SK-N-SH (cell line): ENCODE measurements at regions not wholly inside any gene's neighbourhood (a gene's known extent, or its start where the extent isn't known, plus 50 kb on each side); places are given as distances from the start of the nearest gene placed in this dataset.

ENCODE experiments used
- CTCF ChIA-PET: fragments of 300-600, 350-600 bp; formaldehyde crosslinking; extraction: SDS; loops from one replicate; lab custom pipeline; 2021; lab: Yijun Ruan, JAX
- POLR2A ChIA-PET: fragments of 350-600 bp; sonication (Branson Sonifier 250); formaldehyde crosslinking; extraction: SDS; loops from one replicate; lab custom pipeline; 2020; ENCODE audit warnings: antibody characterized with exemption, inconsistent platforms; lab: Yijun Ruan, JAX
- DNase-seq: peaks from one replicate; pipeline ENCODE4 v3.0.0; 2012
- H2AFZ ChIP-seq: fragments of 200-600 bp; sonication (generic); 2 replicates; pipeline ENCODE4 v1.8.1; 2016; ENCODE audit warnings: antibody characterized with exemption, mild to moderate bottlenecking, low read depth
- H3F3A ChIP-seq: fragments of 200-600 bp; sonication (generic); replicated peaks from 2 replicates; pipeline ENCODE3; 2016; ENCODE audit warnings: antibody characterized with exemption, mild to moderate bottlenecking; ENCODE audit not compliant: insufficient read depth
- H3K27ac ChIP-seq, 2 experiments: fragments of 200-500 bp in 1 of 2; fragments of 200-600 bp in 1 of 2; sonication (Bioruptor generic) in 1 of 2; sonication (generic), shearing (Covaris generic) in 1 of 2; 2 replicates each; pipeline versions ENCODE4 v1.5.1 to v1.6.1; 2014 to 2016; ENCODE audit warnings: low read depth in 2 of 2, inconsistent platforms in 1 of 2, low read length in 1 of 2, mild to moderate bottlenecking in 1 of 2, mixed read lengths in 1 of 2
- H3K27me3 ChIP-seq: fragments of 200-600 bp; sonication (generic), shearing (Covaris generic); 2 replicates; pipeline ENCODE4 v1.6.1; 2016; ENCODE audit warnings: mixed run types; ENCODE audit not compliant: insufficient read depth
- H3K36me3 ChIP-seq, 2 experiments: fragments of 200-500 bp in 1 of 2; fragments of 200-600 bp in 1 of 2; sonication (Bioruptor generic) in 1 of 2; sonication (generic) in 1 of 2; replicated peaks in 1 of 2; 2 replicates each; pipeline versions ENCODE3 to v1.5.1; 2014 to 2016; ENCODE audit warnings: low read length in 1 of 2, mild to moderate bottlenecking in 1 of 2; ENCODE audit not compliant: insufficient read depth in 2 of 2, control insufficient read depth in 1 of 2
- H3K4me1 ChIP-seq, 2 experiments: fragments of 200-500 bp in 1 of 2; fragments of 200-600 bp in 1 of 2; sonication (Bioruptor generic) in 1 of 2; sonication (generic), shearing (Covaris generic) in 1 of 2; 2 replicates each; pipeline versions ENCODE4 v1.5.1 to v1.6.1; 2014 to 2016; ENCODE audit warnings: low read depth in 1 of 2, low read length in 1 of 2, mixed run types in 1 of 2; ENCODE audit not compliant: insufficient read depth in 2 of 2, control insufficient read depth in 1 of 2
- H3K4me2 ChIP-seq: fragments of 200-600 bp; sonication (generic), shearing (Covaris generic); 2 replicates; pipeline ENCODE4 v1.6.1; 2017; ENCODE audit warnings: mixed run types
- H3K4me3 ChIP-seq, 2 experiments: fragments of 200-500 bp in 1 of 2; fragments of 200-600 bp in 1 of 2; sonication (Bioruptor generic) in 1 of 2; sonication (generic), shearing (Covaris generic) in 1 of 2; 2 replicates each; pipeline versions ENCODE4 v1.5.1 to v1.8.1; 2014 to 2016; ENCODE audit warnings: low read depth in 2 of 2, inconsistent platforms in 1 of 2, low read length in 1 of 2, mild to moderate bottlenecking in 1 of 2, mixed read lengths in 1 of 2, moderate library complexity in 1 of 2
- H3K79me2 ChIP-seq: fragments of 200-600 bp; sonication (generic); 2 replicates; pipeline ENCODE4 v1.8.1; 2017; ENCODE audit warnings: mild to moderate bottlenecking; ENCODE audit not compliant: insufficient read depth
- H3K9ac ChIP-seq: fragments of 200-600 bp; sonication (generic); 2 replicates; pipeline ENCODE4 v1.6.1; 2017; ENCODE audit warnings: mixed run types
- H3K9me2 ChIP-seq: fragments of 200-600 bp; sonication (generic); 2 replicates; pipeline ENCODE4 v1.6.1; 2017; ENCODE audit warnings: mixed run types
- H3K9me3 ChIP-seq: fragments of 200-600 bp; sonication (generic); 2 replicates; pipeline ENCODE4 v1.6.1; 2017; ENCODE audit warnings: mixed run types, mild to moderate bottlenecking, moderate library complexity
- H4K20me1 ChIP-seq: fragments of 200-600 bp; sonication (generic); 2 replicates; pipeline ENCODE4 v1.6.1; 2017; ENCODE audit warnings: mild to moderate bottlenecking, mixed run types; ENCODE audit not compliant: insufficient read depth
- CTCF ChIP-seq: fragments of 200-600 bp; sonication (generic); IDR thresholded peaks from 2 replicates; pipeline ENCODE4 v1.6.1; 2017; ENCODE audit warnings: antibody characterized with exemption, mild to moderate bottlenecking, moderate library complexity
- EP300 ChIP-seq, 2 experiments: IDR thresholded peaks; 2 replicates each; pipeline versions ENCODE4 v1.4.0 to v1.6.1; 2012; ENCODE audit warnings: borderline replicate concordance in 1 of 2, low read depth in 1 of 2, low read length in 1 of 2
- EZH2phosphoT487 ChIP-seq: fragments of 200-600 bp; sonication (generic); IDR thresholded peaks from 2 replicates; pipeline ENCODE4 v1.6.1; 2017; ENCODE audit warnings: low read depth, mixed run types, mild to moderate bottlenecking, antibody characterized with exemption, moderate library complexity, borderline replicate concordance
- FOXJ3 ChIP-seq: sonication (generic); formaldehyde crosslinking; IDR thresholded peaks from 2 replicates; pipeline ENCODE4 v1.5.1; 2020; ENCODE audit warnings: mild to moderate bottlenecking, missing genetic modification reagents
- FOXM1 ChIP-seq: IDR thresholded peaks from 2 replicates; pipeline ENCODE4 v1.4.0; 2012; ENCODE audit warnings: low read depth, mild to moderate bottlenecking
- GABPA ChIP-seq: IDR thresholded peaks from 2 replicates; pipeline ENCODE4 v1.4.0; 2012; ENCODE audit warnings: low read depth, mild to moderate bottlenecking
- JUND ChIP-seq: IDR thresholded peaks from 2 replicates; pipeline ENCODE4 v1.4.0; 2012
- MEF2A ChIP-seq: IDR thresholded peaks from 2 replicates; pipeline ENCODE4 v1.4.0; 2012; ENCODE audit warnings: low read depth, borderline replicate concordance
- MXI1 ChIP-seq: IDR thresholded peaks from 2 replicates; pipeline ENCODE4 v1.6.1; 2012; ENCODE audit warnings: mild to moderate bottlenecking, low read depth, low read length, improper control_type of control experiment
- RAD21 ChIP-seq: IDR thresholded peaks from 2 replicates; pipeline ENCODE4 v1.6.1; 2012; ENCODE audit warnings: mild to moderate bottlenecking, low read length
- REST ChIP-seq: IDR thresholded peaks from 2 replicates; pipeline ENCODE4 v1.6.1; 2012; ENCODE audit warnings: mild to moderate bottlenecking, low read depth, low read length, moderate library complexity
- RFX5 ChIP-seq: IDR thresholded peaks from 2 replicates; pipeline ENCODE4 v1.6.1; 2012; ENCODE audit warnings: mild to moderate bottlenecking, improper control_type of control experiment, low read length
- SIN3A ChIP-seq: IDR thresholded peaks from 2 replicates; pipeline ENCODE4 v1.6.1; 2012; ENCODE audit warnings: low read depth, mild to moderate bottlenecking, low read length, moderate library complexity, borderline replicate concordance
- SMC3 ChIP-seq: IDR thresholded peaks from 2 replicates; pipeline ENCODE4 v1.6.1; 2012; ENCODE audit warnings: low read depth, low read length, improper control_type of control experiment
- TAF1 ChIP-seq: IDR thresholded peaks from 2 replicates; pipeline ENCODE4 v1.6.1; 2012; ENCODE audit warnings: low read depth, mild to moderate bottlenecking, low read length, moderate library complexity, borderline replicate concordance
- TEAD4 ChIP-seq: IDR thresholded peaks from 2 replicates; pipeline ENCODE4 v1.4.0; 2012; ENCODE audit warnings: mild to moderate bottlenecking, borderline replicate concordance; ENCODE audit not compliant: insufficient read depth
- USF2 ChIP-seq: fragments of 150-350 bp; IDR thresholded peaks from 2 replicates; pipeline ENCODE4 v1.6.1; 2017; ENCODE audit warnings: antibody characterized with exemption, low read length, low read depth, borderline replicate concordance
- YY1 ChIP-seq: IDR thresholded peaks from 2 replicates; pipeline ENCODE4 v1.4.0; 2012; ENCODE audit warnings: low read depth, mild to moderate bottlenecking
- ZBTB33 ChIP-seq: IDR thresholded peaks from 2 replicates; pipeline ENCODE4 v1.4.0; 2012; ENCODE audit warnings: low read depth, borderline replicate concordance
- WGBS: methylation state at CpG from one replicate; pipeline ENCODE4 v1.1.6; 2017; ENCODE audit warnings: low lambda C conversion rate; 5-methylcytosine and 5-hydroxymethylcytosine counted together
- TF ChIP-seq, protein P1 (sequence below): fragments of 150-350 bp; IDR thresholded peaks from 2 replicates; pipeline ENCODE4 v1.6.1; 2016; ENCODE audit warnings: mild to moderate bottlenecking, low read depth, low read length

- Histone ChIP-seq H3F3A (no peaks in the 10 kb centered on the region), H4K20me1 (no peaks in the 10 kb centered on the region), H3K27ac (no peak overlapping the region), H3K27me3 (no peaks in the 10 kb centered on the region), H3K9ac (no peak overlapping the region), H3K4me1 (no peaks in the 10 kb centered on the region), H3K36me3 (no peaks in the 10 kb centered on the region), H3K4me3 (no peak overlapping the region), H3K9me3 (no peaks in the 10 kb centered on the region), H3K4me2 (no peak overlapping the region), H3K79me2 (no peaks in the 10 kb centered on the region), H2AFZ (no peak overlapping the region), H3K9me2 (no peaks in the 10 kb centered on the region)
- ChIA-PET CTCF (interaction anchor here (1.0 kb wide), 2 partner anchors 9 to 18 kb away, joined by 5 to 7 read pairs; no protein-coding TSS in a partner anchor), POLR2A (no interaction called here)
- 94% methylated on average over 2 of the region's 2 CpGs for WGBS
- no peak for TF ChIP-seq USF2
- no peak for TF ChIP-seq REST
- no peak for TF ChIP-seq GABPA
- no peak for TF ChIP-seq CTCF
- no peak for TF ChIP-seq FOXJ3 (CRISPR knock-in tag)
- no peak for TF ChIP-seq EP300 (IDR thresholded peaks at IDR 0.05; ENCODE audit: borderline replicate concordance in 1 of 2, low read depth in 1 of 2, low read length in 1 of 2)
- no peak for TF ChIP-seq EZH2phosphoT487
- TF ChIP-seq, protein P1, sequence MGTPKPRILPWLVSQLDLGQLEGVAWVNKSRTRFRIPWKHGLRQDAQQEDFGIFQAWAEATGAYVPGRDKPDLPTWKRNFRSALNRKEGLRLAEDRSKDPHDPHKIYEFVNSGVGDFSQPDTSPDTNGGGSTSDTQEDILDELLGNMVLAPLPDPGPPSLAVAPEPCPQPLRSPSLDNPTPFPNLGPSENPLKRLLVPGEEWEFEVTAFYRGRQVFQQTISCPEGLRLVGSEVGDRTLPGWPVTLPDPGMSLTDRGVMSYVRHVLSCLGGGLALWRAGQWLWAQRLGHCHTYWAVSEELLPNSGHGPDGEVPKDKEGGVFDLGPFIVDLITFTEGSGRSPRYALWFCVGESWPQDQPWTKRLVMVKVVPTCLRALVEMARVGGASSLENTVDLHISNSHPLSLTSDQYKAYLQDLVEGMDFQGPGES = no peak
- no peak for TF ChIP-seq FOXM1
- TF ChIP-seq RFX5 = no peak
- TF ChIP-seq SIN3A = no peak
- TF ChIP-seq JUND = no peak
- TF ChIP-seq SMC3 = no peak
- no peak for TF ChIP-seq RAD21
- TF ChIP-seq TAF1 = no peak
- TF ChIP-seq MEF2A = no peak
- TF ChIP-seq ZBTB33 = no peak
- TF ChIP-seq TEAD4 = no peak
- no peak for TF ChIP-seq MXI1
- no peak for TF ChIP-seq YY1
- no peak for DNase-seq
Measured at GRCh38 chr15:36484038-36484778, 95.2 kb upstream of the CDIN1 start.
